Endothelial cell of umbilical vein (primary cell): ENCODE measurements at regions not wholly inside any gene's neighbourhood (a gene's known extent, or its start where the extent isn't known, plus 50 kb on each side); places are given as distances from the start of the nearest gene placed in this dataset.

ENCODE experiments used
- BruUV-seq: library from RNA; stranded (reverse); fragments of 400-500 nt; replicated peaks from 2 replicates; lab custom pipeline; 2021; lab: Mats Ljungman, UMichigan
- CTCF ChIA-PET: fragments of 300-600, 350-600 bp; sonication (Branson Sonifier 250); formaldehyde crosslinking; loops from one replicate; lab custom pipeline; 2021; ENCODE audit warnings: antibody characterized with exemption, inconsistent platforms; lab: Charles Lee
- POLR2A ChIA-PET: fragments of 300-600, 350-600 bp; sonication (Branson Sonifier 250); formaldehyde crosslinking; loops from one replicate; lab custom pipeline; 2021; ENCODE audit warnings: antibody characterized with exemption, inconsistent platforms; lab: Charles Lee
- DNase-seq: peaks from one replicate; pipeline ENCODE4 v3.0.0-alpha.2; 2011; ENCODE audit warnings: low read depth, low spot score
- FAIRE-seq: peaks from 2 replicates; lab custom pipeline; 2011; peaks lifted over from hg19 to GRCh38; lab: Jason Lieb, UNC
- H2AFZ ChIP-seq: 2 replicates; pipeline ENCODE4 v1.6.0; 2012; ENCODE audit warnings: low read depth, low read length, control low read depth, inconsistent platforms
- H3K27ac ChIP-seq: 2 replicates; pipeline ENCODE4 v1.5.1; 2011; ENCODE audit warnings: low read depth, mild to moderate bottlenecking, control low read depth, low read length, moderate library complexity; ENCODE audit not compliant: insufficient read depth
- H3K27me3 ChIP-seq, 2 experiments: 2 replicates each; pipeline versions ENCODE4 v1.6.0 to v1.6.1; 2011; ENCODE audit warnings: low read length in 2 of 2, mixed read lengths in 1 of 2; ENCODE audit not compliant: control insufficient read depth in 2 of 2, insufficient read depth in 2 of 2
- H3K36me3 ChIP-seq, 2 experiments: 2 replicates in 1 of 2; 3 replicates in 1 of 2; pipeline ENCODE4 v1.5.1; 2011; ENCODE audit warnings: low read length in 2 of 2, mild to moderate bottlenecking in 1 of 2, moderate library complexity in 1 of 2; ENCODE audit not compliant: control insufficient read depth in 2 of 2, insufficient read depth in 2 of 2; ENCODE audit errors: extremely low read depth in 1 of 2
- H3K4me1 ChIP-seq: 3 replicates; pipeline ENCODE4 v1.5.1; 2011; ENCODE audit warnings: mild to moderate bottlenecking, low read length; ENCODE audit not compliant: control insufficient read depth, insufficient read depth; ENCODE audit errors: extremely low read depth
- H3K4me2 ChIP-seq: 2 replicates; pipeline ENCODE4 v1.6.1; 2011; ENCODE audit warnings: low read length, control low read depth, mixed read lengths; ENCODE audit not compliant: insufficient read depth
- H3K4me3 ChIP-seq, 3 experiments: fragments of 200-600 bp in 1 of 3; sonication (generic), shearing (Covaris generic) in 1 of 3; replicated peaks in 1 of 3; 2 replicates each; pipeline ENCODE4 v1.5.1; 2011 to 2016; ENCODE audit warnings: control low read depth in 3 of 3, low read length in 3 of 3, mild to moderate bottlenecking in 2 of 3, inconsistent platforms in 1 of 3, low read depth in 1 of 3, moderate library complexity in 1 of 3; ENCODE audit not compliant: insufficient read depth in 1 of 3
- H3K79me2 ChIP-seq: 2 replicates; pipeline ENCODE4 v1.6.0; 2012; ENCODE audit warnings: low read length, inconsistent platforms; ENCODE audit not compliant: control insufficient read depth, insufficient read depth
- H3K9ac ChIP-seq: replicated peaks from 2 replicates; pipeline ENCODE3; 2011; ENCODE audit warnings: low read length, control low read depth; ENCODE audit not compliant: insufficient read depth; ENCODE audit errors: extremely low read depth
- H3K9me1 ChIP-seq: replicated peaks from 3 replicates; pipeline ENCODE4 v1.6.0; 2011; ENCODE audit warnings: mild to moderate bottlenecking, low read length; ENCODE audit not compliant: control insufficient read depth, insufficient read depth; ENCODE audit errors: extremely low read depth
- H3K9me3 ChIP-seq: replicated peaks from 2 replicates; pipeline ENCODE4 v1.5.1; 2012; ENCODE audit warnings: low read length, inconsistent platforms; ENCODE audit not compliant: control insufficient read depth, insufficient read depth
- H4K20me1 ChIP-seq: replicated peaks from 2 replicates; pipeline ENCODE3; 2011; ENCODE audit warnings: mild to moderate bottlenecking, low read length; ENCODE audit not compliant: control insufficient read depth, insufficient read depth; ENCODE audit errors: extremely low read depth
- EZH2 ChIP-seq: IDR thresholded peaks from 2 replicates; pipeline ENCODE4 v1.6.1; 2012; ENCODE audit warnings: borderline replicate concordance, low read depth, mild to moderate bottlenecking, moderate library complexity, low read length, inconsistent platforms; ENCODE audit not compliant: severe bottlenecking
- FOS ChIP-seq: IDR thresholded peaks from 2 replicates; pipeline ENCODE4 v1.6.1; 2011; ENCODE audit warnings: mild to moderate bottlenecking, low read length, moderate library complexity, borderline replicate concordance; ENCODE audit not compliant: insufficient read depth
- GATA2 ChIP-seq: IDR thresholded peaks from 2 replicates; pipeline ENCODE4 v1.7.0; 2011; ENCODE audit warnings: low read depth, mild to moderate bottlenecking, moderate library complexity, mixed read lengths, low read length; ENCODE audit not compliant: insufficient read length, insufficient read depth
- JUN ChIP-seq: IDR thresholded peaks from 2 replicates; pipeline ENCODE4 v1.6.1; 2011; ENCODE audit warnings: borderline replicate concordance, low read depth; ENCODE audit not compliant: insufficient read length, insufficient read depth
- MYC ChIP-seq: IDR thresholded peaks from one replicate; pipeline ENCODE4 v1.6.1; 2011; ENCODE audit warnings: mild to moderate bottlenecking, low read depth, low read length
- POLR2A ChIP-seq: IDR thresholded peaks from 2 replicates; pipeline ENCODE4 v1.6.1; 2012; ENCODE audit warnings: low read depth, mild to moderate bottlenecking, control low read depth, low read length
- POLR2AphosphoS5 ChIP-seq: IDR thresholded peaks from 2 replicates; pipeline ENCODE4 v1.6.1; 2012; ENCODE audit warnings: low read depth, mild to moderate bottlenecking, control low read depth, low read length, moderate library complexity; ENCODE audit not compliant: insufficient read depth
- dilution Hi-C: fragments of 300-500 bp; cut with MboI; formaldehyde crosslinking; loops from one replicate; pipeline ENCODE4 v1.15.0; 2019; ENCODE audit warnings: low sequenced_read_pairs; ENCODE audit not compliant: extremely low pct_ligation_motif_present
- intact Hi-C: fragments of 100-400 bp; cut with micrococcal nuclease; formaldehyde crosslinking; loops from one replicate; pipeline ENCODE4 v1.10.0; 2022
- TF ChIP-seq, protein P1 (sequence below): IDR thresholded peaks from 2 replicates; pipeline ENCODE4 v1.6.1; 2011; ENCODE audit not compliant: insufficient read depth, insufficient read length
- TF ChIP-seq, protein P2 (sequence below), 2 donors: IDR thresholded peaks; 1 replicate in 1 of 2; 2 replicates in 1 of 2; pipeline ENCODE4 v1.5.1; 2011; ENCODE audit warnings: low read length in 2 of 2, mild to moderate bottlenecking in 2 of 2, moderate library complexity in 2 of 2, control low read depth in 1 of 2, inconsistent platforms in 1 of 2, low read depth in 1 of 2; ENCODE audit not compliant: insufficient read depth in 1 of 2; ENCODE audit errors: extremely low read depth in 1 of 2

DNA sequence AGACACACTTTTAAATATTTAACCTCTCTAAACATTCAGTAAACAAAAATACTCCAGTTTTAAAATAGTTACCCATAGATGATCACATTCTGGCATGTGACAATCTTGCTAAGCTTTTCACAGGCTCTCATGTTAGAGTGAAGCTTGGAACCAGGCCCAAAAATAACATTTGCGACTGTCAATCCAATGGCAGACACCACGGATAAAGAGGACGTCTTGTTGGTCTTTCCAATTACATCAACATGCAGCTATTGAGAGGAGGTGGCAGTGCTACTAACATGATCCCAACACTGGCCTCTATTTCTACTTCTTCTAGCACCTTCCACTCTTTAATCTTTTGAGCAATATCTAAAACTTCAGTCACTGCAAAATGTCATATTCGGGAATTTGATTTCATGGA lies 970.8 kb upstream of the TENM3 start:
- no peak for FAIRE-seq
- CTCF ChIA-PET = no interaction called here
- H4K20me1 ChIP-seq = no peaks in the 10 kb centered on the region
- no peaks in the 10 kb centered on the region for H3K36me3 ChIP-seq
- no peak overlapping the region for H3K4me2 ChIP-seq
- intact Hi-C loops (no loop called here), dilution Hi-C loops (no loop called here)
- H3K4me3 ChIP-seq = no peak overlapping the region
- H3K9me3 ChIP-seq = peaks cover 2% of the 10 kb centered on the region
- no peaks in the 10 kb centered on the region for H3K4me1 ChIP-seq
- H3K27ac ChIP-seq = no peak overlapping the region
- no peaks in the 10 kb centered on the region for H3K79me2 ChIP-seq
- TF ChIP-seq, protein P1, sequence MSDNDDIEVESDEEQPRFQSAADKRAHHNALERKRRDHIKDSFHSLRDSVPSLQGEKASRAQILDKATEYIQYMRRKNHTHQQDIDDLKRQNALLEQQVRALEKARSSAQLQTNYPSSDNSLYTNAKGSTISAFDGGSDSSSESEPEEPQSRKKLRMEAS = no peak
- TF ChIP-seq, protein P2, sequence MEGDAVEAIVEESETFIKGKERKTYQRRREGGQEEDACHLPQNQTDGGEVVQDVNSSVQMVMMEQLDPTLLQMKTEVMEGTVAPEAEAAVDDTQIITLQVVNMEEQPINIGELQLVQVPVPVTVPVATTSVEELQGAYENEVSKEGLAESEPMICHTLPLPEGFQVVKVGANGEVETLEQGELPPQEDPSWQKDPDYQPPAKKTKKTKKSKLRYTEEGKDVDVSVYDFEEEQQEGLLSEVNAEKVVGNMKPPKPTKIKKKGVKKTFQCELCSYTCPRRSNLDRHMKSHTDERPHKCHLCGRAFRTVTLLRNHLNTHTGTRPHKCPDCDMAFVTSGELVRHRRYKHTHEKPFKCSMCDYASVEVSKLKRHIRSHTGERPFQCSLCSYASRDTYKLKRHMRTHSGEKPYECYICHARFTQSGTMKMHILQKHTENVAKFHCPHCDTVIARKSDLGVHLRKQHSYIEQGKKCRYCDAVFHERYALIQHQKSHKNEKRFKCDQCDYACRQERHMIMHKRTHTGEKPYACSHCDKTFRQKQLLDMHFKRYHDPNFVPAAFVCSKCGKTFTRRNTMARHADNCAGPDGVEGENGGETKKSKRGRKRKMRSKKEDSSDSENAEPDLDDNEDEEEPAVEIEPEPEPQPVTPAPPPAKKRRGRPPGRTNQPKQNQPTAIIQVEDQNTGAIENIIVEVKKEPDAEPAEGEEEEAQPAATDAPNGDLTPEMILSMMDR (IDR thresholded peaks at IDR 0.05; ENCODE audit: extremely low read depth in 1 of 2, insufficient read depth in 1 of 2, low read depth in 1 of 2, low read length in 2 of 2) = no peak
- TF ChIP-seq POLR2AphosphoS5 = no peak
- TF ChIP-seq FOS = no peak
- TF ChIP-seq JUN = no peak
- TF ChIP-seq MYC = no peak
- no peak for TF ChIP-seq EZH2
- TF ChIP-seq POLR2A = no peak
- TF ChIP-seq GATA2 = no peak
- no peak for DNase-seq
- H3K9ac ChIP-seq = no peak overlapping the region
- H3K9me1 ChIP-seq = no peaks in the 10 kb centered on the region
- no peak overlapping the region for H2AFZ ChIP-seq
- H3K27me3 ChIP-seq = no peaks in the 10 kb centered on the region
- no TSS peak for BruUV-seq
- POLR2A ChIA-PET = no interaction called here
